IMR-90 (cell line): ENCODE measurements at regions not wholly inside any gene's neighbourhood (a gene's known extent, or its start where the extent isn't known, plus 50 kb on each side); places are given as distances from the start of the nearest gene placed in this dataset.

Experiments used
- ATAC-seq: fragments of 200-7000 bp; cut with Tn5 transposase; 2 replicates; pipeline ENCODE4 v1.9.1; 2020; ENCODE audit warnings: low read depth, mild to moderate bottlenecking, moderate library complexity
- BruUV-seq: library from RNA; stranded (reverse); fragments of 400-500 nt; replicated peaks from 2 replicates; lab custom pipeline; 2021; lab: Mats Ljungman, UMichigan
- CTCF ChIA-PET: fragments of 300-600 bp; formaldehyde crosslinking; extraction: SDS; loops from one replicate; lab custom pipeline; 2021; ENCODE audit warnings: antibody characterized with exemption; lab: Yijun Ruan, JAX
- POLR2A ChIA-PET: fragments of 300-600 bp; sonication (Branson Sonifier 250); formaldehyde crosslinking; loops from one replicate; lab custom pipeline; 2022; ENCODE audit warnings: antibody characterized with exemption; ENCODE audit not compliant: unreplicated experiment; lab: Charles Lee
- DNase-seq: peaks from one replicate; pipeline ENCODE4 v3.0.0; 2013
- H2AFZ ChIP-seq: replicated peaks from 2 replicates; pipeline ENCODE3; 2013; ENCODE audit warnings: low read length, mild to moderate bottlenecking; ENCODE audit not compliant: poor library complexity
- H2AK5ac ChIP-seq: 2 replicates; pipeline ENCODE4 v1.6.1; 2013; ENCODE audit warnings: low read depth, low read length, inconsistent platforms
- H2AK9ac ChIP-seq: replicated peaks from 2 replicates; pipeline ENCODE3; 2013; ENCODE audit warnings: mild to moderate bottlenecking, low read depth, low read length, moderate library complexity; ENCODE audit not compliant: poor library complexity
- H2BK120ac ChIP-seq: 2 replicates; pipeline ENCODE4 v1.6.1; 2013; ENCODE audit warnings: low read depth, low read length, inconsistent platforms
- H2BK15ac ChIP-seq: 3 replicates; pipeline ENCODE4 v1.6.1; 2013; ENCODE audit warnings: low read depth, low read length, inconsistent platforms
- H2BK20ac ChIP-seq: 2 replicates; pipeline ENCODE4 v1.6.1; 2013; ENCODE audit warnings: low read depth, mild to moderate bottlenecking, inconsistent platforms, low read length, moderate library complexity
- H2BK5ac ChIP-seq: 2 replicates; pipeline ENCODE4 v1.6.1; 2013; ENCODE audit warnings: mild to moderate bottlenecking, low read depth, low read length, inconsistent platforms; ENCODE audit not compliant: poor library complexity, severe bottlenecking
- H3K14ac ChIP-seq: replicated peaks from 2 replicates; pipeline ENCODE4 v1.6.1; 2013; ENCODE audit warnings: low read depth, low read length, inconsistent platforms
- H3K18ac ChIP-seq: 2 replicates; pipeline ENCODE4 v1.6.1; 2013; ENCODE audit warnings: low read depth, low read length, control low read depth
- H3K23ac ChIP-seq: 2 replicates; pipeline ENCODE4 v1.6.1; 2013; ENCODE audit warnings: low read depth, low read length, inconsistent platforms
- H3K27ac ChIP-seq: 2 replicates; pipeline ENCODE4 v1.5.1; 2013; ENCODE audit warnings: mild to moderate bottlenecking, control low read depth, low read length; ENCODE audit not compliant: insufficient read depth
- H3K27me3 ChIP-seq: 2 replicates; pipeline ENCODE4 v1.6.1; 2013; ENCODE audit warnings: low read length; ENCODE audit not compliant: control insufficient read depth, insufficient read depth
- H3K36me3 ChIP-seq: 2 replicates; pipeline ENCODE4 v1.6.1; 2013; ENCODE audit warnings: low read length, mixed read lengths; ENCODE audit not compliant: control insufficient read depth, insufficient read depth
- H3K4ac ChIP-seq: 2 replicates; pipeline ENCODE4 v1.6.1; 2013; ENCODE audit warnings: low read depth, low read length, inconsistent platforms
- H3K4me1 ChIP-seq: 2 replicates; pipeline ENCODE4 v1.6.1; 2013; ENCODE audit warnings: low read length, mixed read lengths; ENCODE audit not compliant: control insufficient read depth, insufficient read depth
- H3K4me2 ChIP-seq: 2 replicates; pipeline ENCODE4 v1.6.1; 2013; ENCODE audit warnings: low read depth, mild to moderate bottlenecking, control low read depth, low read length, moderate library complexity
- H3K4me3 ChIP-seq: 2 replicates; pipeline ENCODE4 v1.5.1; 2013; ENCODE audit warnings: low read depth, mild to moderate bottlenecking, control low read depth, low read length, moderate library complexity; ENCODE audit not compliant: insufficient read depth
- H3K56ac ChIP-seq: 2 replicates; pipeline ENCODE4 v1.6.1; 2013; ENCODE audit warnings: low read length, inconsistent platforms; ENCODE audit not compliant: insufficient read depth; ENCODE audit errors: extremely low read depth
- H3K79me1 ChIP-seq, 2 experiments: 2 replicates each; pipeline ENCODE4 v1.6.1; 2013; ENCODE audit warnings: low read length in 2 of 2, inconsistent platforms in 1 of 2, low read depth in 1 of 2
- H3K9ac ChIP-seq: 2 replicates; pipeline ENCODE4 v1.6.1; 2013; ENCODE audit warnings: low read depth, low read length, control low read depth
- H3K9me1 ChIP-seq: 2 replicates; pipeline ENCODE4 v1.6.1; 2013; ENCODE audit warnings: low read length, inconsistent platforms; ENCODE audit not compliant: insufficient read depth
- H3K9me3 ChIP-seq: 2 replicates; pipeline ENCODE4 v1.6.1; 2013; ENCODE audit warnings: low read length; ENCODE audit not compliant: control insufficient read depth, insufficient read depth
- H4K20me1 ChIP-seq: 2 replicates; pipeline ENCODE4 v1.6.1; 2013; ENCODE audit warnings: low read length, inconsistent platforms; ENCODE audit not compliant: insufficient read depth
- H4K5ac ChIP-seq: 2 replicates; pipeline ENCODE4 v1.6.1; 2013; ENCODE audit warnings: mild to moderate bottlenecking, low read depth, low read length, control low read depth
- H4K8ac ChIP-seq, 2 experiments: 2 replicates each; pipeline ENCODE4 v1.6.1; 2013; ENCODE audit warnings: low read depth in 2 of 2, low read length in 2 of 2, control low read depth in 1 of 2, inconsistent platforms in 1 of 2
- H4K91ac ChIP-seq: 2 replicates; pipeline ENCODE4 v1.6.1; 2013; ENCODE audit warnings: low read depth, low read length, inconsistent platforms; ENCODE audit not compliant: insufficient read depth
- ELK1 ChIP-seq: fragments of 150-350 bp; IDR thresholded peaks from 2 replicates; pipeline ENCODE4 v1.6.1; 2016; ENCODE audit warnings: low read depth, mild to moderate bottlenecking, low read length, moderate library complexity, borderline replicate concordance
- FOS ChIP-seq: fragments of 150-350 bp; IDR thresholded peaks from 2 replicates; pipeline ENCODE4 v1.6.1; 2016; ENCODE audit warnings: low read depth, low read length
- MAFK ChIP-seq: IDR thresholded peaks from 2 replicates; pipeline ENCODE4 v1.6.1; 2012; ENCODE audit warnings: low read depth, low read length, improper control_type of control experiment
- MAZ ChIP-seq: IDR thresholded peaks from 2 replicates; pipeline ENCODE4 v1.6.1; 2012; ENCODE audit warnings: low read depth, mild to moderate bottlenecking, low read length, improper control_type of control experiment, moderate library complexity, borderline replicate concordance
- RFX5 ChIP-seq: IDR thresholded peaks from 2 replicates; pipeline ENCODE4 v1.8.0; 2012; ENCODE audit warnings: low read depth, mild to moderate bottlenecking, low read length, moderate library complexity
- SMC3 ChIP-seq: fragments of 150-350 bp; IDR thresholded peaks from 2 replicates; pipeline ENCODE4 v1.6.1; 2016; ENCODE audit warnings: low read depth, mild to moderate bottlenecking, antibody characterized with exemption, low read length, moderate library complexity
- WGBS, 2 experiments: methylation state at CpG; one replicate each; pipeline versions ENCODE4 v1.1.5 to v1.1.7; 2013; ENCODE audit warnings: missing lambda C conversion rate in 2 of 2; ENCODE audit not compliant: insufficient read length in 1 of 2; ENCODE audit errors: extremely low coverage in 2 of 2; 5-methylcytosine and 5-hydroxymethylcytosine counted together
- dilution Hi-C: fragments of 300-500 bp; cut with HindIII; formaldehyde crosslinking; loops from one replicate; pipeline ENCODE4 v1.14.3; 2018; ENCODE audit warnings: low sequenced_read_pairs; ENCODE audit not compliant: unreplicated experiment
- in situ Hi-C: fragments of 300-500 bp; cut with MboI; formaldehyde crosslinking; loops from 3 replicates; pipeline ENCODE4 v1.14.3; 2019; ENCODE audit warnings: low sequenced_read_pairs, inconsistent platforms, mixed read lengths
- intact Hi-C: fragments of 100-400 bp; cut with micrococcal nuclease; formaldehyde crosslinking; loops from 2 replicates; pipeline ENCODE4 v1.10.0; 2022

DNA sequence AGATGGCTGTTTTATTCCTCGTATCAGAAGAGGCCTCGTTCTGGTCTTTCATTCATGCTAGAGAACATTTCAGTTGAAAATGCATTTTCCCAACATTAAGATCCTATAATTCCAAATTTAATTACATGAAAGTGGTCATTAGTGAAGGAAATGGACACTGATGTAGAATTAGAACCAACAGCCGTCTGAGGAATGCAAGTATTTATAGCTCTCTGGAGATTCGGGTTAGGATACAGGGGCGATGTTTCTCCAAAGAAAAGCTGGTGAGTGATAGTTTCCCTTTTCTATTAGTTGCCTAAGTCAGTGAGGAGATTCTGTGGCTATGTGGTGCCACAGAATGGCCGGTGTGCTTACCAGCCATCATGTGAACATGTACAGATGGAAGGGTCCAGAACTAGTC lies 109.0 kb upstream of the IL12A start:
- Histone ChIP-seq H3K9ac (no peak overlapping the region), H2AK5ac (no peak overlapping the region), H4K8ac (peak overlapping the region in 1 of 2 experiments; percentile 1; a peak in 1 of 4 replicates), H3K56ac (no peak overlapping the region), H3K18ac (no peak overlapping the region), H3K27ac (no peak overlapping the region), H3K23ac (no peak overlapping the region), H2BK120ac (no peak overlapping the region), H3K36me3 (peaks cover 2% of the 10 kb centered on the region), H3K4ac (no peak overlapping the region), H3K79me1 (peaks cover 41 to 61% of the 10 kb centered on the region in 2 experiments), H3K27me3 (no peaks in the 10 kb centered on the region), H2AK9ac (no peak overlapping the region), H4K20me1 (peaks cover 7% of the 10 kb centered on the region; the same call in 1 of the 2 replicates), H3K4me3 (no peak overlapping the region), H3K4me1 (peaks cover 17% of the 10 kb centered on the region), H3K4me2 (no peak overlapping the region), H3K14ac (no peak overlapping the region), H4K91ac (no peak overlapping the region), H2AFZ (no peak overlapping the region), H3K9me1 (peaks cover 13% of the 10 kb centered on the region), H2BK5ac (no peak overlapping the region), H3K9me3 (no peaks in the 10 kb centered on the region), H2BK20ac (no peak overlapping the region), H2BK15ac (no peak overlapping the region), H4K5ac (no peak overlapping the region)
- ATAC-seq (no peak), DNase-seq (no peak)
- intact Hi-C loops (no loop called here), dilution Hi-C loops (no loop called here), in situ Hi-C loops (loop anchor here (5.0 to 25.0 kb wide), 3 partner anchors 52 to 533 kb away; no protein-coding TSS in a partner anchor)
- TF ChIP-seq RFX5 (no peak), SMC3 (no peak), FOS (no peak), ELK1 (no peak), MAFK (no peak), MAZ (no peak)
- WGBS, 2 experiments = 46% methylated on average over 3 of the region's 6 CpGs; no CpG with 5 or more reads in 1 of the 2 experiments
- ChIA-PET POLR2A (no interaction called here), CTCF (no interaction called here)
- no TSS peak for BruUV-seq
